ENCODE measurements at regions not wholly inside any gene's neighbourhood (a gene's known extent, or its start where the extent isn't known, plus 50 kb on each side); places are given as distances from the start of the nearest gene placed in this dataset.

DNA sequence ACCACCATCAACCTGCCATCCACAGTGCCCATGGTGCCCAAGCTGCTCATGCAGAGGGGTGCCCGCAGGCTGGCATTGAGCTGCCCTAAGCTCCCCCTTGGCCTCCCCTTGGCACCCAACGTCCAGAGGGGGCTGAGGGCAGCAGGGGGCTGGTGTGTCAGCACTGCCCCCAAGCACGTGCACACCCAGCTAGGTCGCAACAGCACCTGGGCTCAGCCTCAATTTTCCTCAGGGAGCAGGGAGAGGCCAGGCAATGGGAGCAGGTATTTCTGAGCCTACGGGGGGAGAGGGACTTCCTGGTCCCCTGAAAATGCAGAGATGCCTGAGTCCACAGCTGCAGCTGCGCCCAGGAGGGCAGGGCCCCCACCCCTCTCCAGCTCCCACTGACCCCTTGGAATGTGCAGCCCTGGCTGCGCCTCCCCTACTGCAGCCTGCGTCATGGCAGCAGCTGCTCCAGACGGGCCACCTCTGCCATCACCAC is 204.2 kb downstream of the ANKRD60 start:
- TF ChIP-seq POLR2AphosphoS5 (IDR thresholded peaks at IDR 0.05; ENCODE audit: low read depth) = no peak
- no peak for TF ChIP-seq GABPA (IDR thresholded peaks at IDR 0.05; ENCODE audit: low read depth)
- TF ChIP-seq SPI1 (IDR thresholded peaks at IDR 0.05; ENCODE audit: borderline replicate concordance, low read depth) = no peak
- TF ChIP-seq, protein P1, sequence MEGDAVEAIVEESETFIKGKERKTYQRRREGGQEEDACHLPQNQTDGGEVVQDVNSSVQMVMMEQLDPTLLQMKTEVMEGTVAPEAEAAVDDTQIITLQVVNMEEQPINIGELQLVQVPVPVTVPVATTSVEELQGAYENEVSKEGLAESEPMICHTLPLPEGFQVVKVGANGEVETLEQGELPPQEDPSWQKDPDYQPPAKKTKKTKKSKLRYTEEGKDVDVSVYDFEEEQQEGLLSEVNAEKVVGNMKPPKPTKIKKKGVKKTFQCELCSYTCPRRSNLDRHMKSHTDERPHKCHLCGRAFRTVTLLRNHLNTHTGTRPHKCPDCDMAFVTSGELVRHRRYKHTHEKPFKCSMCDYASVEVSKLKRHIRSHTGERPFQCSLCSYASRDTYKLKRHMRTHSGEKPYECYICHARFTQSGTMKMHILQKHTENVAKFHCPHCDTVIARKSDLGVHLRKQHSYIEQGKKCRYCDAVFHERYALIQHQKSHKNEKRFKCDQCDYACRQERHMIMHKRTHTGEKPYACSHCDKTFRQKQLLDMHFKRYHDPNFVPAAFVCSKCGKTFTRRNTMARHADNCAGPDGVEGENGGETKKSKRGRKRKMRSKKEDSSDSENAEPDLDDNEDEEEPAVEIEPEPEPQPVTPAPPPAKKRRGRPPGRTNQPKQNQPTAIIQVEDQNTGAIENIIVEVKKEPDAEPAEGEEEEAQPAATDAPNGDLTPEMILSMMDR (IDR thresholded peaks at IDR 0.05; ENCODE audit: insufficient read depth, low read length) = no peak
- TF ChIP-seq, protein P2, sequence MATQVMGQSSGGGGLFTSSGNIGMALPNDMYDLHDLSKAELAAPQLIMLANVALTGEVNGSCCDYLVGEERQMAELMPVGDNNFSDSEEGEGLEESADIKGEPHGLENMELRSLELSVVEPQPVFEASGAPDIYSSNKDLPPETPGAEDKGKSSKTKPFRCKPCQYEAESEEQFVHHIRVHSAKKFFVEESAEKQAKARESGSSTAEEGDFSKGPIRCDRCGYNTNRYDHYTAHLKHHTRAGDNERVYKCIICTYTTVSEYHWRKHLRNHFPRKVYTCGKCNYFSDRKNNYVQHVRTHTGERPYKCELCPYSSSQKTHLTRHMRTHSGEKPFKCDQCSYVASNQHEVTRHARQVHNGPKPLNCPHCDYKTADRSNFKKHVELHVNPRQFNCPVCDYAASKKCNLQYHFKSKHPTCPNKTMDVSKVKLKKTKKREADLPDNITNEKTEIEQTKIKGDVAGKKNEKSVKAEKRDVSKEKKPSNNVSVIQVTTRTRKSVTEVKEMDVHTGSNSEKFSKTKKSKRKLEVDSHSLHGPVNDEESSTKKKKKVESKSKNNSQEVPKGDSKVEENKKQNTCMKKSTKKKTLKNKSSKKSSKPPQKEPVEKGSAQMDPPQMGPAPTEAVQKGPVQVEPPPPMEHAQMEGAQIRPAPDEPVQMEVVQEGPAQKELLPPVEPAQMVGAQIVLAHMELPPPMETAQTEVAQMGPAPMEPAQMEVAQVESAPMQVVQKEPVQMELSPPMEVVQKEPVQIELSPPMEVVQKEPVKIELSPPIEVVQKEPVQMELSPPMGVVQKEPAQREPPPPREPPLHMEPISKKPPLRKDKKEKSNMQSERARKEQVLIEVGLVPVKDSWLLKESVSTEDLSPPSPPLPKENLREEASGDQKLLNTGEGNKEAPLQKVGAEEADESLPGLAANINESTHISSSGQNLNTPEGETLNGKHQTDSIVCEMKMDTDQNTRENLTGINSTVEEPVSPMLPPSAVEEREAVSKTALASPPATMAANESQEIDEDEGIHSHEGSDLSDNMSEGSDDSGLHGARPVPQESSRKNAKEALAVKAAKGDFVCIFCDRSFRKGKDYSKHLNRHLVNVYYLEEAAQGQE (IDR thresholded peaks at IDR 0.05; ENCODE audit: insufficient replicate concordance, low read depth) = no peak
- H3K27me3 ChIP-seq (ENCODE audit: insufficient read depth, poor library complexity, severe bottlenecking) = no peaks in the 10 kb centered on the region
- DNase-seq (ENCODE audit: low read depth in 1 of 2, low spot score in 1 of 2) = no peak
- H3K27ac ChIP-seq (replicated peaks) = no peak overlapping the region
- H3K4me3 ChIP-seq (replicated peaks; ENCODE audit: insufficient read depth, low read length) = no peak overlapping the region

DNA sequence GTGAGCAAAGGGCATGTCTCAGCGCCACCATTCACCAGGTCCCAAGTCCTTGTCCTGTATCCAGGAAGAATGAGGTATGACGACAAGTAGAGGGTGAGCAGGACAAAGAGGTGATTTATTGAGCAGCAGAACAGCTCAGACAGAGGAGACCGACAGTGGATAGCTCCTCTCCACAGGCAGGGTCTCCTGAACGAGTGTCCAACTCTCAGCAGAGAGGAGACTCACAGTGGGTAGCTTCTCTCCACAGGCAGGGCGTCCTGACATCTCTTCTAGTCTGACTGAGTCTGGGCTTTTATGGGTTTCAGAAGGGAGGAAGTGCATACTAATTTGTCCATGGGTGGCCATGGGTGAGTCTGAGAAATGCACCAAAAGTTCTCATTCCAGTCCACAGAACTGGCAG is 204.7 kb downstream of the ANKRD60 start:
- Histone ChIP-seq H3K27me3 (ENCODE audit: insufficient read depth, poor library complexity, severe bottlenecking) (no peaks in the 10 kb centered on the region), H3K27ac (replicated peaks) (no peak overlapping the region), H3K4me3 (replicated peaks; ENCODE audit: insufficient read depth, low read length) (no peak overlapping the region)
- TF ChIP-seq GABPA (IDR thresholded peaks at IDR 0.05; ENCODE audit: low read depth) (no peak), SPI1 (IDR thresholded peaks at IDR 0.05; ENCODE audit: borderline replicate concordance, low read depth) (no peak), POLR2AphosphoS5 (IDR thresholded peaks at IDR 0.05; ENCODE audit: low read depth) (no peak)
- TF ChIP-seq, protein P2 (IDR thresholded peaks at IDR 0.05; ENCODE audit: insufficient replicate concordance, low read depth) = no peak
- TF ChIP-seq, protein P1 (IDR thresholded peaks at IDR 0.05; ENCODE audit: insufficient read depth, low read length) = no peak
- no peak for DNase-seq (ENCODE audit: low read depth in 1 of 2, low spot score in 1 of 2)

DNA sequence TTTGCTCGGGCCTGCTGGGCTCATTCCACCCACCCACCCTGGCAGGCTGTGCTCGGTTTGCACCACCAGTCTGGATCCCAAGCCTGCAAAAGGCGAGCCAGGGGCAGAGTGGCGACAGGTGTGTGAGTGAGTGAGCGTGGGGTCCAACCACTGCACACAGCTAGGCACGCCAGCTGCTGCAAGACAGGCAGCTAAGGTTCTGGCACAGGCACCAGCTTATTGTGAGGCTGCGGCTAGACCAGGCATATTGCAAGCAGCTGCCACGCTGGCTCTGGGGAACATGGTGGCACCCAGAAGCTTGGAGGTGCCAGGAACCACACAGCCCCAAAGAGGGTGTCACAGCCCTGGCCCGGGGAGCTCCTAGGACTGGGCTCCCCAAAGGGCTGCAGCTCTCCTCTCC is 205.1 kb downstream of the ANKRD60 start:
- Histone ChIP-seq H3K4me3 (replicated peaks; ENCODE audit: insufficient read depth, low read length) (no peak overlapping the region), H3K27me3 (ENCODE audit: insufficient read depth, poor library complexity, severe bottlenecking) (no peaks in the 10 kb centered on the region), H3K27ac (replicated peaks) (no peak overlapping the region)
- TF ChIP-seq POLR2AphosphoS5 (IDR thresholded peaks at IDR 0.05; ENCODE audit: low read depth) = no peak
- DNase-seq (ENCODE audit: low read depth in 1 of 2, low spot score in 1 of 2) = no peak

DNA sequence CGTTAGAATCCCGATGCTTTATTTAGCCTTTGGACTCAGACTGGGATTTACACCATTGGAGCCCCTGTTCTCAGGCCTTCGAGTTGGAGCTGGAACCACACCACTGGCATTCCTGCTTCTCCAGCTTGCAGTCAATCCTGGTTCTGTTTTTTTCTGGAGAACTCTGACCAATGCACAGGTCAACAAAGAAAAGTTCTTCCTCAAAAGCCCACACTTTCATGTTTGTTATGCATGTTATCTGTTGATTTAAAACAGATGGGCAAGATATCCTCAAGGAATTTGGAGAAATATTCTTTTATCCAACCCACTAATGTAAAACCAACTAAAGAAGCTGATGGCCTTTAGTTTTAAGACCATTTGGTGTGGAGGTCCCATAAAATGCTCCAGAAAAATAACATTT is 205.7 kb downstream of the ANKRD60 start:
- Histone ChIP-seq H3K27ac (replicated peaks) (no peak overlapping the region), H3K27me3 (ENCODE audit: insufficient read depth, poor library complexity, severe bottlenecking) (no peaks in the 10 kb centered on the region), H3K4me3 (replicated peaks; ENCODE audit: insufficient read depth, low read length) (no peak overlapping the region)
- DNase-seq (ENCODE audit: low read depth in 1 of 2, low spot score in 1 of 2) = no peak
- TF ChIP-seq SPI1 (IDR thresholded peaks at IDR 0.05; ENCODE audit: borderline replicate concordance, low read depth) = no peak
- TF ChIP-seq POLR2AphosphoS5 (IDR thresholded peaks at IDR 0.05; ENCODE audit: low read depth) = no peak
- TF ChIP-seq, protein P1 (IDR thresholded peaks at IDR 0.05; ENCODE audit: insufficient read depth, low read length) = no peak
- no peak for TF ChIP-seq GABPA (IDR thresholded peaks at IDR 0.05; ENCODE audit: low read depth)
- TF ChIP-seq, protein P2 (IDR thresholded peaks at IDR 0.05; ENCODE audit: insufficient replicate concordance, low read depth) = no peak
